ENCODE measurements at regions not wholly inside any gene's neighbourhood (a gene's known extent, or its start where the extent isn't known, plus 50 kb on each side); places are given as distances from the start of the nearest gene placed in this dataset.

DNA sequence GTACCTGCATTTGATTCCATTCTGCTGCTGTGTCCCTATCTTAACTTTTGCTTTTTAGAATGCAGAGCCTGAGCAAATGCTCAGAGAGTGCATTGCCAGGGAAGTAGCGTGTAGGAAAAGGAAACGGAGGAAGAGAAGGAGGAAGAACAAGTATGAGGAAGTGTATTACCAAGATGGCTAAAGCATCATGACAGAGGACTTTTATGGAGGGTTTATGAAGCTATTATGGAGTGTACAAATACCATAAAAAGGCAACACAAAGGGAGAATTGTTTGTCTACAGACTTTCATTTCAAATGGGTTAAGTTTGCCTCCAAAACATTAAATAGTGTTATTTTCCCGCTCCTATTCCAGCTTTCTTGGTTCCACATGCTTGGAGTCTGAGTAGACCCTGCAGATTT is 1899.8 kb upstream of the NUDT12 start:
- H4K20me1 ChIP-seq (ENCODE audit: insufficient read depth, low read length) = no peaks in the 10 kb centered on the region
- no peaks in the 10 kb centered on the region for H3K9me2 ChIP-seq (ENCODE audit: low read depth, low read length)

DNA sequence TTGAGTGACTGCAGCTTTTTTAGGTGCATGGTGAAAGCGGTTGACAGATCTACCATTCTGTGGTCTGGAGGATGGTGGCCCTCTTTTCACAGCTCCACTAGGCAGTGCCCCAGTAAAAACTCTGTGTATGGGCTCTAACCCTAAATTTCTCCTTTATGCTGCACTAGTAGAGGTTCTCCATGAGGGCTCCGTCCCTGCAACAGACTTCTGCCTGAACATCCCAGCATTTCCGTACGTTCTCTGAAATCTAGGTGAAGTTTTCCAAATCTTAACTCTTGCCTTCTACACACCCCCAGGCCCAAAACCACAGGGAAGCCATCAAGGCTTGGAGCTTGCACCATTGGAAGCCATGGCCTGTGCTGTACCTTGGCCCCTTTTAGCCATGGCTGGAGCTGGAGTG is 1898.1 kb upstream of the NUDT12 start:
- Histone ChIP-seq H3K9me3 (ENCODE audit: low read length) (no peaks in the 10 kb centered on the region), H3K36me3 (ENCODE audit: insufficient read depth, low read length) (no peaks in the 10 kb centered on the region), H4K20me1 (ENCODE audit: insufficient read depth, low read length) (no peaks in the 10 kb centered on the region), H3F3A (ENCODE audit: insufficient read depth, low read length) (no peaks in the 10 kb centered on the region), H3K27ac (ENCODE audit: low read depth, low read length, poor library complexity, severe bottlenecking) (no peak overlapping the region), H3K79me2 (ENCODE audit: insufficient read depth, low read length) (no peaks in the 10 kb centered on the region), H3K4me1 (ENCODE audit: insufficient read depth, low read length, severe bottlenecking) (no peaks in the 10 kb centered on the region), H3K4me2 (ENCODE audit: low read length) (no peak overlapping the region), H3K4me3 (ENCODE audit: low read depth, low read length, poor library complexity, severe bottlenecking) (no peak overlapping the region), H2AFZ (ENCODE audit: low read length) (no peak overlapping the region), H3K9me2 (ENCODE audit: low read depth, low read length) (no peaks in the 10 kb centered on the region), H3K9ac (ENCODE audit: low read length) (no peak overlapping the region), H3K27me3 (ENCODE audit: insufficient read depth, low read length) (no peaks in the 10 kb centered on the region)
- TF ChIP-seq EZH2 (IDR thresholded peaks at IDR 0.05; ENCODE audit: borderline replicate concordance, low read length) = no peak
- TF ChIP-seq, protein P1, sequence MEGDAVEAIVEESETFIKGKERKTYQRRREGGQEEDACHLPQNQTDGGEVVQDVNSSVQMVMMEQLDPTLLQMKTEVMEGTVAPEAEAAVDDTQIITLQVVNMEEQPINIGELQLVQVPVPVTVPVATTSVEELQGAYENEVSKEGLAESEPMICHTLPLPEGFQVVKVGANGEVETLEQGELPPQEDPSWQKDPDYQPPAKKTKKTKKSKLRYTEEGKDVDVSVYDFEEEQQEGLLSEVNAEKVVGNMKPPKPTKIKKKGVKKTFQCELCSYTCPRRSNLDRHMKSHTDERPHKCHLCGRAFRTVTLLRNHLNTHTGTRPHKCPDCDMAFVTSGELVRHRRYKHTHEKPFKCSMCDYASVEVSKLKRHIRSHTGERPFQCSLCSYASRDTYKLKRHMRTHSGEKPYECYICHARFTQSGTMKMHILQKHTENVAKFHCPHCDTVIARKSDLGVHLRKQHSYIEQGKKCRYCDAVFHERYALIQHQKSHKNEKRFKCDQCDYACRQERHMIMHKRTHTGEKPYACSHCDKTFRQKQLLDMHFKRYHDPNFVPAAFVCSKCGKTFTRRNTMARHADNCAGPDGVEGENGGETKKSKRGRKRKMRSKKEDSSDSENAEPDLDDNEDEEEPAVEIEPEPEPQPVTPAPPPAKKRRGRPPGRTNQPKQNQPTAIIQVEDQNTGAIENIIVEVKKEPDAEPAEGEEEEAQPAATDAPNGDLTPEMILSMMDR (IDR thresholded peaks at IDR 0.05; ENCODE audit: low read length) = no peak

More for the DNA sequence above, 1899.8 kb upstream of the NUDT12 start:
- H3K4me3 ChIP-seq (ENCODE audit: low read depth, low read length, poor library complexity, severe bottlenecking) = no peak overlapping the region
- H3K27ac ChIP-seq (ENCODE audit: low read depth, low read length, poor library complexity, severe bottlenecking) = no peak overlapping the region
- no peaks in the 10 kb centered on the region for H3K79me2 ChIP-seq (ENCODE audit: insufficient read depth, low read length)
- no peaks in the 10 kb centered on the region for H3K4me1 ChIP-seq (ENCODE audit: insufficient read depth, low read length, severe bottlenecking)
- H2AFZ ChIP-seq (ENCODE audit: low read length) = no peak overlapping the region
- no peak overlapping the region for H3K9ac ChIP-seq (ENCODE audit: low read length)
- H3K27me3 ChIP-seq (ENCODE audit: insufficient read depth, low read length) = no peaks in the 10 kb centered on the region
- TF ChIP-seq, protein P1 (IDR thresholded peaks at IDR 0.05; ENCODE audit: low read length) = no peak
- TF ChIP-seq EZH2 (IDR thresholded peaks at IDR 0.05; ENCODE audit: borderline replicate concordance, low read length) = no peak
- H3K9me3 ChIP-seq (ENCODE audit: low read length) = no peaks in the 10 kb centered on the region
- H3F3A ChIP-seq (ENCODE audit: insufficient read depth, low read length) = no peaks in the 10 kb centered on the region
- H3K4me2 ChIP-seq (ENCODE audit: low read length) = no peak overlapping the region
- H3K36me3 ChIP-seq (ENCODE audit: insufficient read depth, low read length) = no peaks in the 10 kb centered on the region

DNA sequence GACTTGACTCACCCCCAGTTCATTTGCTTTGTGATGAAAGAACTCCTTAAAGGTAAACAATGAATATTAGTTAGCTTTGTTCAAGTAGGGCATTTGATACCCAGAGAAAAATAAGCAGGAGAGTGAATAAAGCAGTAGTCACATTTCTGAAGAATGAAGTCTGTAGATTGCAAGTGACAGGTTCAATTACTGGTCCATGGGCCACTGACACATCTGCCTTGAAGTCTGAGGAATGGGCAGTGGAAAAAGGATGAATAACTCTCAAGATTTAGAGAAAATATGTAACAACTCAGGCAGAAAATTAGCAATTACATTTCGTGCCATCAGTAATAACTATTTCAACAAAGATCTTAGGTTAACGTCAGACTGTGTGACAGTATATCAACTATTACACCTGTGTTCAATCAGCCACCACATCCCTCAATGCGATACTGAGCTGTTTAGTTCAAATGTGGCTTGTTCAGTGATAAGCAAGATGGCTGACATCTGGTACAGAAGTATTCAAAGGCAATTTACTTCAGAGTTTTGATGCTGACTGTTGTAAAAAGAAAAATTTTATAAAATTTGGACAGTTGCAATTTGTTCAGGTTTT is 1890.7 kb upstream of the NUDT12 start:
- Histone ChIP-seq H3K79me2 (ENCODE audit: insufficient read depth, low read length) (no peaks in the 10 kb centered on the region), H3K4me3 (ENCODE audit: low read depth, low read length, poor library complexity, severe bottlenecking) (no peak overlapping the region), H3F3A (ENCODE audit: insufficient read depth, low read length) (no peaks in the 10 kb centered on the region), H3K9me3 (ENCODE audit: low read length) (no peaks in the 10 kb centered on the region), H3K9ac (ENCODE audit: low read length) (no peak overlapping the region), H4K20me1 (ENCODE audit: insufficient read depth, low read length) (no peaks in the 10 kb centered on the region), H3K4me1 (ENCODE audit: insufficient read depth, low read length, severe bottlenecking) (no peaks in the 10 kb centered on the region), H3K4me2 (ENCODE audit: low read length) (no peak overlapping the region), H3K27ac (ENCODE audit: low read depth, low read length, poor library complexity, severe bottlenecking) (no peak overlapping the region), H3K36me3 (ENCODE audit: insufficient read depth, low read length) (no peaks in the 10 kb centered on the region), H3K27me3 (ENCODE audit: insufficient read depth, low read length) (no peaks in the 10 kb centered on the region), H2AFZ (ENCODE audit: low read length) (no peak overlapping the region), H3K9me2 (ENCODE audit: low read depth, low read length) (no peaks in the 10 kb centered on the region; the same call in 1 of the 2 replicates)
- TF ChIP-seq EZH2 (IDR thresholded peaks at IDR 0.05; ENCODE audit: borderline replicate concordance, low read length) = no peak
- TF ChIP-seq, protein P1 (IDR thresholded peaks at IDR 0.05; ENCODE audit: low read length) = no peak
